ENCODE measurements at regions not wholly inside any gene's neighbourhood (a gene's known extent, or its start where the extent isn't known, plus 50 kb on each side); places are given as distances from the start of the nearest gene placed in this dataset.

GRCh38 chrX:126030021-126030420, 136.1 kb downstream of the DCAF12L2 start:
- H3K27me3 Mint-ChIP-seq (ENCODE audit: low read depth, unreplicated experiment) = no peaks in the 10 kb centered on the region
- H3K36me3 Mint-ChIP-seq (ENCODE audit: low read depth, unreplicated experiment) = no peaks in the 10 kb centered on the region
- no peak for FAIRE-seq
- no peaks in the 10 kb centered on the region for H3K4me1 Mint-ChIP-seq (ENCODE audit: low read depth, unreplicated experiment)
- no peak for TF ChIP-seq CTCF (IDR thresholded peaks at IDR 0.05; ENCODE audit: insufficient read depth, low read depth, low read length)
- TF ChIP-seq EZH2 (IDR thresholded peaks at IDR 0.05; ENCODE audit: insufficient read depth, low read length) = no peak
- Histone ChIP-seq H2AFZ (ENCODE audit: low read depth, low read length) (no peak overlapping the region), H3K9me3 (ENCODE audit: insufficient read depth, low read depth, low read length) (no peaks in the 10 kb centered on the region), H3K36me3 (ENCODE audit: insufficient read depth, low read length) (no peaks in the 10 kb centered on the region), H3K79me2 (ENCODE audit: insufficient read depth, low read length) (no peaks in the 10 kb centered on the region), H4K20me1 (ENCODE audit: insufficient read depth, low read length) (no peaks in the 10 kb centered on the region), H3K27me3 (ENCODE audit: insufficient read depth, low read length) (no peaks in the 10 kb centered on the region), H3K4me2 (ENCODE audit: low read length) (no peak overlapping the region), H3K4me3 (ENCODE audit: insufficient read depth, low read depth, low read length) (no peak overlapping the region), H3K27ac (ENCODE audit: low read depth, low read length) (no peak overlapping the region), H3K4me1 (ENCODE audit: insufficient read depth, low read length) (no peaks in the 10 kb centered on the region), H3K9ac (ENCODE audit: low read length) (no peak overlapping the region)
- H3K9me3 Mint-ChIP-seq (ENCODE audit: unreplicated experiment) = peaks cover 2% of the 10 kb centered on the region
- H3K4me3 Mint-ChIP-seq (ENCODE audit: unreplicated experiment) = no peak overlapping the region
- no peak for DNase-seq (ENCODE audit: low read depth)
- no peak overlapping the region for H3K27ac Mint-ChIP-seq (ENCODE audit: unreplicated experiment)

- no peaks in the 10 kb centered on the region for H3K36me3 ChIP-seq (ENCODE audit: insufficient read depth, low read length)
- H3K4me1 Mint-ChIP-seq (ENCODE audit: low read depth, unreplicated experiment) = no peaks in the 10 kb centered on the region
- H3K9ac ChIP-seq (ENCODE audit: low read length) = no peak overlapping the region
- DNase-seq (ENCODE audit: low read depth) (no peak), FAIRE-seq (peak; percentile 80)
- no peak overlapping the region for H3K27ac ChIP-seq (ENCODE audit: low read depth, low read length)
- no peak overlapping the region for H3K4me3 Mint-ChIP-seq (ENCODE audit: unreplicated experiment)
- no peaks in the 10 kb centered on the region for H3K4me1 ChIP-seq (ENCODE audit: insufficient read depth, low read length)
- H4K20me1 ChIP-seq (ENCODE audit: insufficient read depth, low read length) = no peaks in the 10 kb centered on the region
- H3K27me3 ChIP-seq (ENCODE audit: insufficient read depth, low read length) = no peaks in the 10 kb centered on the region
- H3K36me3 Mint-ChIP-seq (ENCODE audit: low read depth, unreplicated experiment) = no peaks in the 10 kb centered on the region
- H3K27ac Mint-ChIP-seq (ENCODE audit: unreplicated experiment) = no peak overlapping the region
- no peaks in the 10 kb centered on the region for H3K9me3 ChIP-seq (ENCODE audit: insufficient read depth, low read depth, low read length)
- no peak overlapping the region for H3K4me2 ChIP-seq (ENCODE audit: low read length)
- peaks cover 3% of the 10 kb centered on the region for H3K27me3 Mint-ChIP-seq (ENCODE audit: low read depth, unreplicated experiment)
- no peak overlapping the region for H2AFZ ChIP-seq (ENCODE audit: low read depth, low read length)
- no peak overlapping the region for H3K4me3 ChIP-seq (ENCODE audit: insufficient read depth, low read depth, low read length)
- H3K79me2 ChIP-seq (ENCODE audit: insufficient read depth, low read length) = no peaks in the 10 kb centered on the region
- no peak for TF ChIP-seq EZH2 (IDR thresholded peaks at IDR 0.05; ENCODE audit: insufficient read depth, low read length)
- TF ChIP-seq CTCF (IDR thresholded peaks at IDR 0.05; ENCODE audit: insufficient read depth, low read depth, low read length) = no peak
- H3K9me3 Mint-ChIP-seq (ENCODE audit: unreplicated experiment) = peaks cover 2% of the 10 kb centered on the region
Measured at GRCh38 chrX:126063984-126064383, 102.1 kb downstream of the DCAF12L2 start.

GRCh38 chrX:126064901-126065541, 101.1 kb downstream of the DCAF12L2 start:
- no peaks in the 10 kb centered on the region for H3K4me1 Mint-ChIP-seq (ENCODE audit: low read depth, unreplicated experiment)
- peak; percentile 9 for FAIRE-seq
- no peak for TF ChIP-seq EZH2 (IDR thresholded peaks at IDR 0.05; ENCODE audit: insufficient read depth, low read length)
- TF ChIP-seq CTCF (IDR thresholded peaks at IDR 0.05; ENCODE audit: insufficient read depth, low read depth, low read length) = no peak
- Histone ChIP-seq H3K36me3 (ENCODE audit: insufficient read depth, low read length) (no peaks in the 10 kb centered on the region), H3K9ac (ENCODE audit: low read length) (no peak overlapping the region), H3K9me3 (ENCODE audit: insufficient read depth, low read depth, low read length) (no peaks in the 10 kb centered on the region), H3K79me2 (ENCODE audit: insufficient read depth, low read length) (no peaks in the 10 kb centered on the region), H2AFZ (ENCODE audit: low read depth, low read length) (no peak overlapping the region), H3K27ac (ENCODE audit: low read depth, low read length) (no peak overlapping the region), H3K4me1 (ENCODE audit: insufficient read depth, low read length) (no peaks in the 10 kb centered on the region), H3K4me3 (ENCODE audit: insufficient read depth, low read depth, low read length) (no peak overlapping the region), H3K27me3 (ENCODE audit: insufficient read depth, low read length) (no peaks in the 10 kb centered on the region), H3K4me2 (ENCODE audit: low read length) (no peak overlapping the region), H4K20me1 (ENCODE audit: insufficient read depth, low read length) (no peaks in the 10 kb centered on the region)
- peaks cover 3% of the 10 kb centered on the region for H3K27me3 Mint-ChIP-seq (ENCODE audit: low read depth, unreplicated experiment)
- H3K36me3 Mint-ChIP-seq (ENCODE audit: low read depth, unreplicated experiment) = no peaks in the 10 kb centered on the region
- no peak for DNase-seq (ENCODE audit: low read depth)
- H3K4me3 Mint-ChIP-seq (ENCODE audit: unreplicated experiment) = no peak overlapping the region
- no peak overlapping the region for H3K27ac Mint-ChIP-seq (ENCODE audit: unreplicated experiment)
- H3K9me3 Mint-ChIP-seq (ENCODE audit: unreplicated experiment) = peaks cover 2% of the 10 kb centered on the region

Data from astrocyte (in vitro differentiated cells and primary cell).